Embryonic facial prominence (tissue), 1 donor: ENCODE measurements at regions not wholly inside any gene's neighbourhood (a gene's known extent, or its start where the extent isn't known, plus 50 kb on each side); places are given as distances from the start of the nearest gene placed in this dataset.
"Not testable (repeated sequence)": the region's sequence is repeated elsewhere in the genome, so short reads cannot be mapped to it uniquely, and the experiment has no call there.

Experiments used
- DNase-seq: peaks from one replicate; pipeline ENCODE4 v3.0.0-alpha.2; 2016; ENCODE audit errors: extremely low spot score

DNA sequence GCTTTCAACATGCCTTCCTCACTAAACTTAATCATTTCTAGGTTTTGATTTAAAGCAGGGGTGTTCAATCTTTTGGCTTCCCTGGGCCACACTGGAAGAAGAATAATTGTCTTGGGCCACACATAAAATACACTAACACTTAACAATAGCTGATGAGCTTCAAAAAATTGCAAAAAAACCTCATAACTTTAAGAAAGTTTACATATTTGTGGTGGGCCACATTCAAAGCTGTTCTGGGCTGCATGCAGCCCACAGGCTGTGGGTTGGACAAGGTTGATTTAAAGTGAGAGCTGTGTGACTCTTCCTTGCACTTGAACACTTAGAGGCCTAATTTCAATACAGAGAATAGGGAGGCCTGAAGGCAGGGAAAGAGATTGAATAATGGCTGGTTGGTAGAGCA lies 598.3 kb downstream of the EFNA5 start:
- no peak for DNase-seq

DNA sequence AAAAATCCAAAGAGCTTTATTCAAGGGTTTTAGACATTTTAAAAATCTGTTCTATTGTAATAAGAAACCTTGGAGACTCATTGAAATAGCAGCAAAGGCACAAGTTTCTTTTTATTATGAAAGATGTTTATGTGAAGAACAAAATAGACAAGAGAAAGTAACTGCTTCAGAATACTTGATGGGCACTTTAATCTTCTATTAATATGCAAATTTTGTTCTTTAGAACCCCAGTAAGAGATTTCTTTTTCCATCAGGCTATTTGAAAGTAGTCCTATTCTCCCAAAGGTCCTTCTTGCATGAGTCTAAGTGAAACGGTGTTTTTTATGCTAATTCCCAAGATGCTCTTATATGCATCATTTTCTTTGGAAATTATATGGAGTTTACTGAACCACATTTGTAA lies 602.0 kb downstream of the EFNA5 start:
- DNase-seq: no peak

DNA sequence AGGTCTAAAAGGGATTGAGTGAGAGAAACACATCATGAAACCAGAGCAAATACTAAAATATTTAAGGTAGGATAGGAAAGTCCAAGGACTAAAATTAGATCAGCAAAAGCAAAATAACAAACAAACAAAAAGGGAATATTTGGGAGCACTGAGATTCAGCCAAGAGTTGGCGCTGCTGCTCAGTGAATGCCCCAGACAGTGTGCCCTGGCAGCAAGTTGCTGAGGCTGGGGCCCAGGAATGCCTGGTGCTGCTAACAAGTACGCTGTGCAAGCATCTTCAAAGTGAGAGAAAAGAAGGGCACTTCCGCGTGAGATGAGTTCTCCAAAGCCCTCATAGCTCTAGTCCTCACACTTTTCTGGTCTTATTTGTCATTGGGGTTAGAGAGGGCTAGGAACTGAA lies 603.3 kb downstream of the EFNA5 start:
- no peak for DNase-seq

DNA sequence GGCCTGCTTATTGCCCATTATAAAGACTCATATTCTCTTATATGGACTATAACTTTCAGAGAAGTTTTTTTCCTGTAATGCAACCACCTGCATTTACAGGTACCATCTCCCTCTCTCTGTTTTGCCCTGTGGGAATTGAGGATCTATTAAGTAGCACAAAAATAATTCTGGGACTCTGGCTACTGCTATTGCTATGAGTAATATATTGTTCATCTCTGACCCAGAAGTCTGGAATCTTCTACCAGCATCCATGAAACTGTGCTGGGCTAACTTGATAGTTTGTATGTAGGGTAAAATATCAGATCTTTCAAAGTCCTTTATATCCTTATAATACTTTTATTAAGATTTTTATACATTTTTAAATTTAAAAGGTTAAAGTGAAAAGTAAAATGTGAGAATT lies 607.2 kb downstream of the EFNA5 start:
- no peak for DNase-seq

DNA sequence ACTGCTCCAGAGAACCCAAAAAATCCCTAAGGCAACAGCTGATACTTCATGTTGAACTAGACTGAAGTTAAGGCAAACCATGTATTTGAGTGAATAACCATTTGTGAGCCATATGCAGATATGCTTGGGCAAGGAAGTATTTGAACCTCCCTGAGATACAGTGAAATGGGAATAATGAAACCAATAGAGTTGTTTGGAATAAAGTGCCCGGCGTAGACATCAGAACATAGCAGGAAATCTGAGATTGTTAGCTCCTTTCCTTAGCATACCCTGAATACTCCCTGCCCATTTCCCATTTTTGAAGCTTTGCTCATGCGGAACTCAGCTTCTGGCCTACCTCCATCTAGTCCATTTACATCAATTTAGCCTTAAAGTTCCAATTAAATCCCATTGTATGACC lies 611.9 kb downstream of the EFNA5 start:
- no peak for DNase-seq

DNA sequence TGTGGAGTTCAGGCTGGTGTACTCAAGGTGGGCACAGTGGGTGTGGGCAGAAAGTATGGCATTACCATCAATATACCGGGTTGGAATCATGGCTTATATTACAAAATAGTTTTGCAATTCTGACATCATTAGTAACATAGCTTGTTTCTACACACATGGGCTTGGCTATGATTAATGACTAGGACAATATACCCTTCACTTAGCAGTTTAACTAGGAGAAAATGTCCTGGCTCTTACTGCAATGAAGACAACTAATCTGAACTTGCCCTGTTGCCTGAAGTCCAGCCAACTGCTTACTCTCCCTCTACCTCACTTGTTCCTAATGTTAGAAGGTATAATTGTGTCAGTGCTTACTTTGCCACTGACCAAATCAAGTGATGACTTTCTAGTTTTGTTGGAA lies 612.5 kb downstream of the EFNA5 start:
- DNase-seq: no peak

DNA sequence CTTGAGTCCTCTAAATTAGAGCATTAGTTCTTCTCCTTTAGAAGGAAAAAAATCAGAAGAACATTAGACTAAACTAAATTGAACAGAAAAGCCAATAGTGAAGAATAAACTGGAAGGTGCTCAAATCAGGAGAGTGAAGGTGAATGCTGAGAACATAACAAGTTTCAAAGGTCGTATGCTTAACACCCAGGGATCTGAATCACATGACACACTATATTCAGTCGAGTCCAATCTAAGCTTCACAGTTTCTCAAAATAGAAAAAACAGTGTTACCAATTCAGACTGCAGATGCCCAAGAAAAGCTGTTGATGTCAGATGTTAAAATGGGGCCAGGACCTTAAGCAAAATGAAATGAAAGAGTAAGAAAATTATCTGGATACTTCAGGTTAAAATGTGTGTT lies 614.5 kb downstream of the EFNA5 start:
- no peak for DNase-seq

DNA sequence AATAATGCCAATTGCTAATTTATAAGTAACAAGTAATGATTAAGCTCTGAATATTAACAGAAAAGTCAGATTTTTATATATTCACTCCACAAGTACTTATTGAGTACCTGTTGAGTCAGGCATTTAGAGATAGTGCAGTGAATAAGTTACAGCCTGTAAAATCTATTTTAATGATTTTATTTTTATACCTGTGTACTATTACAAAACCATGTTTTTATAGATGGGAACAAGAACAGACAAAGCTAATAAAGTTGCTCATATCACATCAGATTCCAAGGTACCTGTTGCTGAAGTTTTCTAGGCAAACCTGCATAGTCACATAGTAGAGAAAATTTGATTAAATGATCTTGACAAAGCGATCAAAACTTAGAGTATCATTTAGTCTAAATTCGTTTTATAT lies 623.7 kb downstream of the EFNA5 start:
- no peak for DNase-seq

DNA sequence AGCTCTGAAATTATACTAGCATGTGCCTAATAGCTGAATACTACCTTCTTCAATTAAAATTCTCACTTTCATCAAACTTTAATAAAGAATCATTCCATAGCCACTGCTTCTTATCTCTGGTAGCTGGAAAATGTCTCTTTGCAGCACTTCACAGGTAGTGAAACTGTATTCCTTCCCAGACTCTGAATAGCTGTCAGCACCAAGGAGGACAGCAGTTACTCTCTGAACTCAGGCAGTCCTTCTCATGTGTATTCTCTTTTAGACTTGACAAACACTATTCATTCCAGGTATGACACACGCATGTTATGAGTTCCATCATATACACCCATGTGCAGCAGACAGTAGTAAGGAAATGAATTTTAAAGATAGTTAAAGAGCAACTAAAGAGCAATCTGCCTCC lies 627.1 kb downstream of the EFNA5 start:
- no peak for DNase-seq

DNA sequence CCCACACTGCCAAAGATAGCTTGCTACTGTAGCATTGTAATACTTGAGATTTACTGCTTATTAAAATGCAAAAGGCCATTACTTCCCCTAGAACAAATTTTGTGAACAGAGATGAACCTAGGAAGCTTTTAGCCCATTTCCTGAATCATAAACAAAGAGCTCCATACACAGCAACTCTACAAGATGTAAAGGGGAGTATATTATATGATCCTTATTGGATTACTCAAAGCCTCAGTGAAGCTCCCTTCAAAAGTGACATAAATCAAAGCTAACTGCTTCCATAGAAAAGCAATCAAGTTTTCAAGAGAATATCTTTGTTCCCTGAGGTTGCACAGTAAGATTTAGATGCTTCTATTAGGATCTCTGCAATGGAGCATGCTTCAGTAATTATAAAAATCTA lies 629.8 kb downstream of the EFNA5 start:
- no peak for DNase-seq

DNA sequence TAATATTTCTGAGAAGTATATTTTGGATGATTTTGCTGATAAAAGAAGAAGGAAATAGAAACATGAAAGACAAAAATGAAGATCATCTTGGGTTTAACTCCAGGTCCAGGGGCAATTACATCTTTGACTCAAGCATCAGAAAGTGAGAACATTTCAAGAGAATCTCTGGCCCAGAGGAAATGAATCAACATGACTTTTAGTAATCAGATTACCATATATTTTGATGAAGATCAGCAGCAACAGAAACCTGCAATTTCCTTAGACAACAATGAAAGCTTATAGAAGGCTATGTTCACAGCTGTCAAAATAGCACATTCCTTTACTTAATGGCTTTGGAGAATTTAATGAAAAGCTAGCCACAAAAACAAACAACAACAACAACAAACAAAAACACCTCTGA lies 638.1 kb downstream of the EFNA5 start:
- no peak for DNase-seq

DNA sequence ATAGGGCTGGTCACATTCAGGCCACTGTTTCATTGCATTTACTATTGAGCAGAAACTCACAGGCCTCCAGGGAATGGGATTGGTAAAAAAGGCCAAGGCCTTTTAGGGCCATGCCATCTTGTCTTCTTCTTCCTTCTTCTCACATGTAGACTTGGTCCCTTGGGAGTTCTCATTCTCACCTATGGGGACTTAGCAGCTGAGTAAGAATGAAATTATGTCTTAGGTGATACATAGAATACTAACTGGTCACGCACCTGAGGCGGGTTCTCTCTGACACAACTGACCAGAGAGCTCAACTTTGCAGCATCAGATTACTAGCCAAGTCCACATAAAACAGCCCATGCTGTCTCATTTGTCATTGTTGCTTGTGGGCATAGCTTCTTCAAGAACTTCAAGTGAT lies 641.8 kb downstream of the EFNA5 start:
- DNase-seq: no peak

DNA sequence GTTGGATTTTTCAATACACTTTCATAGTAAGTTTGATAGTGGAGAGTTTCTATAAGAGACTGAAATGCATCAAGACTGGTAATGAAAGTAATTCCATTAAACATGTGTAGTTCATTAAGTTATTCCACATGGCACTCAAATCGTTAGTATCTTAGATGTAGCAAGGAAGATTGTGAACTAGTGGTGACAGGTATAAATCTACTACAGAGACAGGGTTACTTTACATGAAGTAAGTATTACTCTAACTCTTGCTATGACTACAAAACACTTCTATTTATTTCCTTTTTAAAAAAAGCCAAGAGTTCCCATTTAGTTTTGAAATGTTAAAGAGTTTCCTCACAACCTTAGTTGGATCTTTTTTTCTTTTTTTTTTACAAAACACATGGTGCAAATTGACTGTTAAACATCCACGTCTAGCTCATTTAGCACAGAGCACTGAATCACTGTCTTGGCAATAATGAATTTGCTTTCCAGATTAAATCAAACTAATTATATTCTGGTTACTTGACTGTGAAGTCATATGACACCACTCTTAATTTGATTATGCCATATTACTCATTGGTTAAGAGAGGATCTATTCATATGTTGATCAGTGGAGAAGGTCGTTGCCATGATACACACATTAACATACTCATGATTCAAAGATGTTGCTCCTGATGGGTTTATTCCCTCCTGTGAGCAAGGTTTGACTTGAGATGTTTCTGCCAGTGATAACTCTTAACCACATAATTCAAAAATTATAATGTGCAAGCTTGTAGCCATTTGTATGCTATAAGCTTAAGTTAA lies 644.8 kb downstream of the EFNA5 start:
- DNase-seq: no peak

DNA sequence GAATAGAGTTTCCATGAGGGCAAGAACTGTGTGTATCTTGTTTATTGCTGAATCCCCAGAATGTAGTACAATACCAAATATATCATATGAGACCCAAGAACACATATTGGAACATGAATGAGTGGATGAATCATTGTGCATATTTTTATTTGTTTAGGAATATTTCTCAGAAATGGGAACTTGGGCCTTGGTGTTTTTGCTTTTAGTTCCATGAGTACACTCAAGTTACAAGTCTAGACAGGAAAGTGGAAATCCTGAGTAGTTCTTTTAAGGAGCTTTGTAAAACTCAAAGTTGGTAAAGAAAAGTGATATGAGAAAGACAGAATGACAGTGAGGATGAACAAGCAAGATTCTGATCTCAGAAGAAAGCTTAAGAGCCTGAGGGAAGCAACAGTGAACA lies 647.0 kb downstream of the EFNA5 start:
- no peak for DNase-seq

DNA sequence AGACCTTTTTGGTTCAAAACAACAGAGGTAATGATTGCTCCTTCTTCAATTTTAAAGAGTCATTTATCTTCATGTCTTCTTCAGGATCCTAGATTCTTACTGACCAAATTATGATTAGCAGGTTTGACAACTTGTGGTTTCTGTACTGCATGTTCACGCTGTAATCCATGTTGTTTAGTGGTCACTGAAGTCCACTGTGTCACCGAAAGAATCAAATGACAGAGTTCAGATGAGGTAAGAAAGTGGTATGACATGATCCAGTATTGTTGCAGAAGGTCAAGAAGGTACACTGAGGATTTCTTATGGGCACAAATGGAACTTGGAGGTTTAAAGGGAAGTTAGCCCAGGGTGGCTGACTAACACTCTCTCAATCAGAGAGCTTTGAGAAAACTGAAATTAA lies 649.2 kb downstream of the EFNA5 start:
- DNase-seq: no peak

DNA sequence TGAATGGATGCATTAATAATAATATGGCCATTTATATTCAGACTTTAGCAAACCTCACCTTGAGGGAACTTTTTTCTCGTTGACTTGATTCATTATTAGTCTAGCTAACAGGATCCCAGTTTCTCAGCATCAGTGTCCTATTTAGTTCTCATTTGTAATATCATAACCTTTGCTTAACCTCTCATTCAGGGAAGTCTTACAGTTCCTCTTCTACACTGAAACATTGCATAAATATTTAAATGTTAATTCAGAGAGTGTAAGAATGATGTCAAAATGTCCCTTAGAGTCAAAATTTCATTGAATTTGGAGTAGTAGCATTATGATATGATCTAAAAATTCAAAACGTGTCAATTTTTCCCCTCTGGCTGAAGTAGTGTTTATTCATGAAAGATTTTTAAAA lies 650.1 kb downstream of the EFNA5 start:
- no peak for DNase-seq

DNA sequence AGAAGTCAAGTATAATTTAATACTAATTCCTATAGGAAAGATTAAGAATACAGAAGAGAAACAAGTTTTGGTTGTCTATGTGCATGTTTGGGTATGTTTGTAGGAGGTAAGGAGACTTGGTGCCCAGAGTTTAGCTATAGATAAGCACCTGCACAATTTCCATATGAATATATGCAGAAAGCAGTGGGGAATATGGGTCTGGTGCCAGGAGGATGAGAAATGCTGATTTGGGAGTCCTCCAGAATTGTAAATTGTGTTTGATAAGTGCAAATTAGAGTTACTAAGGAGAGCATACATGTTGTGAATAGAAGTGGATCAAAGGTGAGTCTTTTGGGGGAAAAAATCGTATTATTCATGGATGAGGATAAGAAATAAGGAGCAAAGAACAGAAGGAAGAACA lies 653.1 kb downstream of the EFNA5 start:
- no peak for DNase-seq

DNA sequence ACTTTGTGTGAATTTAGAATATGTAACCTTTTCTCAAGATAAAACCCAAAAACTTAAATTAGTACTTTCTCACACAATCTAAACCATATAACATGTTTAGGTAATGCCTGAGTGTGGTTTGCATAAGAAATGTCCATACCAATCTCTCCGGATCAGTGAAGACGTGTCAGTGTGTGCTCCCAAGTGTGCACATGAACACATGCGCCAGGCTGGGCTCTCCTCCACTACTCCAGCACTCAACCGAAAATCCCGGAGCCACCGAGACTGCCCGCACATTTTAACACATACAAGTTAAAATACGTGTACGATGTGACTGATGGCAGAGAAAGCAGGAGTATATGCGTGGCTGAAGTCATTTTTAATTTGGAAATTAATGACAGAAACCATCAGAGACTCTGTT lies 658.4 kb downstream of the EFNA5 start:
- DNase-seq: no peak

DNA sequence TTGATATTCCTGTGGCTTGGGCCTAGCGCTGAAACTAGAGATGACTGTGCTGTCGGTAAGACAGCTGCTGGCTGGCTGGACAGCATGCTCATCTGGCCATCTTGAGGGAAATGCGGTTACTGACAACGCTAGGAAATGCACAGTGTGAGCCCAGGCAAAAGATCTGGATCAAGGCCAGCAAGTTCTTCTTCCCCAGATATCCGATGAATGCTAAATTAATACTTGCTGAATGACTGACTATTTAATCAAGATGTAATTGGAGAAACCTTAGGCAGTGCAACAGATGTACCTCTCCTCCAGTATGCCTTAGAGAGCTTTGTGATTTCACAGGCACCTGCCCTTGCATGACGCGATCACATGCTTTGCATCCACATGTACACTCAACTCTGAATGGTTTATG lies 659.1 kb downstream of the EFNA5 start:
- DNase-seq: no peak

DNA sequence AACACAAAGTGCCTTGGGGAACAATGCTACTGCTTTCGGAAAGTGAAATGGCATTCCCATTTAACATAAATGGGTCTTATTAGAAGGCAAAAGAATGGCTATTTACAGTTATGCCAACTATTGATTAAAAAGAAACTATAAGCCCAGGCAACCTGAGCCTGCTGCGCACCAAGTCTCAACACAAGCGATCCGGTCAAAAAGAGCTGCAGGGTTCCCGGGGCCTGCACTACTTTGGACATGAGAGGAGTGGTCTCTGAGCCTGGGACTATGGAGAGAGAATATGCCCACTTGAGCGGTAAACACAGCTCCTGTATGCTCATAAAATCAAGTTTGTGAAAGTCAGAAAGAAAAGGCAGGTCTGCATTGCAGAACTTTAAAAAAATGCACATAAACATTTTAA lies 660.7 kb downstream of the EFNA5 start:
- no peak for DNase-seq

DNA sequence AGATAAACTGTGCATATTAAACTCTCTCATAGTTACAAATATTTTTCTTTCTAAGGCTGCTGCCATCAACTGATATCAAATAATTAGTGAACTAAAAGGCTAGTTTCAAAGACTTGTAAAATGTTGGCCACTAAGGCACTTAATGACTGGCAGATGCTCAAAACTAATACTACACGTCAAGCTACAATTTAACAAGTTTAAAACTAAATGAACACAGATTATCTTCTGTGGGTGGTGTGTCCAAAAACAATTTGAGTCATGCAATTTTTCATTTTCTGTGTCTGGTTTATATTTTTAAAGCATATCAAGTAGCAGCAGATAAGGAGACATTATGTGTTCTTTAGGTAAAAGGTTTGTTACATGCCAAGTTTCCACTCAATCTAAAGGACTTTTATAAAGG lies 665.1 kb downstream of the EFNA5 start:
- DNase-seq: no peak

DNA sequence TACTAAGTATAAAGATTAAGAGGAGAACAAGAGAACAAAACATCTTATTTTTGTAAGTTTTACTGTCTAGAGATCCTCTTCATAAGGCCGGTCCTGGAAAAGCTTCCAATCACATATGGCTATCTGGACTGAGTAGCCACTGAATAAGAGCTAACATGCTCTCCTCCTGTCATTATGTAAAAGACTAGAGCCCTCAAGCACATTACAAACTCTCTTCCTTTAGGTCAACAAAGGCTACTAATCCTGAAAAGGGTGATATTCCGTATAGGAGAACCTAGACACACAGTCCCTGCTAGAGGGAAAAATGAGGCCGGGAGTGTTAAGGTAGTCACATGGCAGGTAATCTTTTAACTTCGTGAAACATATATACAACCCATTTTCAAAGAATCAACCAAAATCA lies 665.6 kb downstream of the EFNA5 start:
- no peak for DNase-seq

DNA sequence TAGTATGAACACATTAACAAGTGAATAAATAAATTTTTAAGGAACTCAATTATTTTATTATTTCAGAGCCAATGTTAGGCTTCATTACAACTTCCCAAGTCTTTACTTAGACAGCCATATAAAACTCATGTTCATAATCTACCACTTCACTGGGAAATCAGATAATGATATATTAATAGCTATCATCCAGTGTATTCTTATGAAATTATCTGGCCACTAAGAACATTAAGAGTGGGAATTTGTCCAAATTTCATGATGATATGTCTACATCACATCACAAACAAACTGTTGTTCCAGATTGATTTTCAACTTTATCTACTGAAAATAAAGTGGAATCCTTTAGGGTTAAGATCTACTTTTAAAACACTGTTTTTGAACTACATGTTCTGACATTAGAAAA lies 668.6 kb downstream of the EFNA5 start:
- DNase-seq: no peak

DNA sequence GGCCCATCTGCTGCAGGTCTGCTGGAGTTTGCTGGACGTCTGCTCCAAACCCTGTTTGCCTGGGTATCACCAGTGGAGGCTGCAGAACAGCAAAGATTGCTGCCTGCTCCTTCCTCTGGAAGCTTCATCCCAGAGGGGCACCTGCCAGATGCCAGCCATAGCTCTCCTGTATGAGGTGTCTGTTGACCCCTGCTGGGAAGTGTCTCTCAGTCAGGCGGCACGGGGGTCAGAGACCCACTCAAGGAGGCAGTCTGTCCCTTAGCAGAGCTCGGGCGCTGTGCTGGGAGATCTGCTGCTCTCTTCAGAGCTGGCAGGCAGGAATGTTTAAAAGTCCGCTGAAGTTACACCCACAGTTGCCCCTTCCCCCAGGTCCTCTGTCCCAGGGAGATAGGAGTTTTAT lies 671.2 kb downstream of the EFNA5 start:
- not testable (repeated sequence) for DNase-seq
